K562 (cell line): ENCODE measurements at regions not wholly inside any gene's neighbourhood (a gene's known extent, or its start where the extent isn't known, plus 50 kb on each side); places are given as distances from the start of the nearest gene placed in this dataset.

ENCODE experiments used
- ATAC-seq: fragments of 200-7000 bp; cut with Tn5 transposase; 3 replicates; pipeline ENCODE4 v1.9.1; 2020; ENCODE audit warnings: moderate library complexity
- BruUV-seq: library from RNA; stranded (reverse); fragments of 400-500 nt; replicated peaks from 2 replicates; lab custom pipeline; 2021; lab: Mats Ljungman, UMichigan
- CTCF ChIA-PET: fragments of 300-600 bp; formaldehyde crosslinking; extraction: SDS; loops from one replicate; lab custom pipeline; 2021; ENCODE audit warnings: low intra/inter-chr PET ratio; lab: Yijun Ruan, JAX
- POLR2A ChIA-PET: fragments of 300-600, 350-650 bp; sonication (Branson Sonifier 250); formaldehyde crosslinking; extraction: SDS; loops from one replicate; lab custom pipeline; 2021; ENCODE audit warnings: antibody characterized with exemption, inconsistent platforms; lab: Yijun Ruan, JAX
- DNase-seq, 4 experiments: peaks; one replicate each; pipeline versions ENCODE4 v3.0.0 to v3.0.0-alpha.2; 2011 to 2018; ENCODE audit warnings: low spot score in 3 of 4, mixed read lengths in 3 of 4; ENCODE audit errors: extremely low read depth in 1 of 4
- FAIRE-seq: peaks from 2 replicates; lab custom pipeline; 2011; peaks lifted over from hg19 to GRCh38; lab: Jason Lieb, UNC
- H2AFZ ChIP-seq: 2 replicates; pipeline ENCODE4 v1.6.0; 2011; ENCODE audit warnings: low read depth, low read length, control low read depth, inconsistent platforms
- H3K27ac ChIP-seq: fragments of 200-600 bp; 3 replicates; pipeline ENCODE4 v1.8.0; 2011; ENCODE audit warnings: low read depth, mild to moderate bottlenecking, control low read depth, inconsistent platforms, low read length, moderate library complexity, mixed read lengths; ENCODE audit errors: extremely low read depth
- H3K27me3 ChIP-seq, 2 experiments: fragments of 300-600 bp in 1 of 2; 2 replicates in 1 of 2; 3 replicates in 1 of 2; pipeline versions ENCODE4 v1.6.0 to v1.8.0; 2011; ENCODE audit warnings: inconsistent platforms in 2 of 2, low read length in 2 of 2, mild to moderate bottlenecking in 1 of 2, mixed read lengths in 1 of 2, moderate library complexity in 1 of 2; ENCODE audit not compliant: control insufficient read depth in 2 of 2, insufficient read depth in 2 of 2
- H3K36me3 ChIP-seq: fragments of 300-600 bp; 3 replicates; pipeline ENCODE4 v1.8.0; 2011; ENCODE audit warnings: mild to moderate bottlenecking, low read length, inconsistent platforms; ENCODE audit not compliant: control insufficient read depth, insufficient read depth
- H3K4me1 ChIP-seq, 2 experiments: fragments of 200-600 bp in 1 of 2; replicated peaks in 1 of 2; 2 replicates in 1 of 2; 3 replicates in 1 of 2; pipeline versions ENCODE4 v1.5.1 to v1.8.0; 2011; ENCODE audit warnings: inconsistent platforms in 2 of 2, low read length in 2 of 2, mild to moderate bottlenecking in 1 of 2, mixed read lengths in 1 of 2, moderate library complexity in 1 of 2; ENCODE audit not compliant: control insufficient read depth in 2 of 2, insufficient read depth in 2 of 2
- H3K4me2 ChIP-seq: 2 replicates; pipeline ENCODE4 v1.6.1; 2011; ENCODE audit warnings: low read length, control low read depth, inconsistent platforms, mixed read lengths; ENCODE audit not compliant: insufficient read depth
- H3K4me3 ChIP-seq: fragments of 200-600 bp; sonication (generic), shearing (Covaris generic); 2 replicates; pipeline ENCODE4 v1.5.1; 2016; ENCODE audit warnings: control low read depth, inconsistent platforms
- H3K79me2 ChIP-seq: fragments of 200-600 bp; 3 replicates; pipeline ENCODE4 v1.8.0; 2011; ENCODE audit warnings: low read length, inconsistent platforms; ENCODE audit not compliant: control insufficient read depth, insufficient read depth
- H3K9ac ChIP-seq, 2 experiments: 2 replicates each; pipeline versions ENCODE4 v1.6.0 to v1.6.1; 2011; ENCODE audit warnings: low read depth in 2 of 2, low read length in 2 of 2, control low read depth in 1 of 2, inconsistent platforms in 1 of 2, mild to moderate bottlenecking in 1 of 2, mixed read lengths in 1 of 2; ENCODE audit not compliant: insufficient read depth in 1 of 2
- H3K9me1 ChIP-seq: one replicate; pipeline ENCODE4 v1.6.0; 2011; ENCODE audit warnings: inconsistent platforms, mild to moderate bottlenecking, low read length, moderate library complexity; ENCODE audit not compliant: control insufficient read depth, insufficient read depth
- H3K9me3 ChIP-seq: replicated peaks from 2 replicates; pipeline ENCODE4 v1.5.1; 2011; ENCODE audit warnings: low read depth, low read length, inconsistent platforms; ENCODE audit not compliant: control insufficient read depth, insufficient read depth
- H4K20me1 ChIP-seq: replicated peaks from 2 replicates; pipeline ENCODE4 v1.6.1; 2011; ENCODE audit warnings: low read length, inconsistent platforms, mixed read lengths; ENCODE audit not compliant: control insufficient read depth, insufficient read depth
- BRF1 ChIP-seq: IDR thresholded peaks from 3 replicates; pipeline ENCODE4 v1.6.1; 2011; ENCODE audit warnings: borderline replicate concordance, mild to moderate bottlenecking; ENCODE audit not compliant: insufficient read length; ENCODE audit errors: extremely low read depth
- CCAR2 ChIP-seq: fragments of 200-400 bp; formaldehyde crosslinking; IDR thresholded peaks from 2 replicates; pipeline ENCODE4 v1.6.1; 2017; ENCODE audit warnings: mild to moderate bottlenecking, low read depth, low read length
- CEBPB ChIP-seq: fragments of 450-650 bp; IDR thresholded peaks from 2 replicates; pipeline ENCODE4 v1.6.1; 2016; ENCODE audit warnings: missing genetic modification characterization, missing compliant biosample characterization
- OTX1 ChIP-seq: fragments of 450-650 bp; formaldehyde crosslinking; IDR thresholded peaks from 2 replicates; pipeline ENCODE4 v1.4.0; 2022; ENCODE audit warnings: mild to moderate bottlenecking
- SMAD1 ChIP-seq: fragments of 150-350 bp; IDR thresholded peaks from 2 replicates; pipeline ENCODE4 v1.6.1; 2014; ENCODE audit warnings: low read length, low read depth; ENCODE audit not compliant: partially characterized antibody
- TAF9B ChIP-seq: fragments of 450-650 bp; IDR thresholded peaks from 2 replicates; pipeline ENCODE4 v1.6.1; 2018; ENCODE audit warnings: mild to moderate bottlenecking; ENCODE audit not compliant: partially characterized antibody
- ZNF143 ChIP-seq: sonication (generic); formaldehyde crosslinking; IDR thresholded peaks from 2 replicates; pipeline ENCODE4 v1.9.0; 2022; ENCODE audit warnings: mild to moderate bottlenecking, missing genetic modification reagents
- WGBS: fragments of 100-300 bp; shearing (Covaris generic); methylation state at CpG from one replicate; pipeline ENCODE4 v1.1.6; 2016; ENCODE audit warnings: low coverage, mixed read lengths; ENCODE audit not compliant: insufficient coverage; ENCODE audit errors: missing lambda C conversion rate; 5-methylcytosine and 5-hydroxymethylcytosine counted together
- in situ Hi-C: fragments of 300-500 bp; cut with MboI; formaldehyde crosslinking; loops from 4 replicates; pipeline ENCODE4 v1.15.0; 2018; ENCODE audit warnings: inconsistent platforms, mixed read lengths
- intact Hi-C: fragments of 100-400 bp; cut with micrococcal nuclease; formaldehyde crosslinking; loops from 2 replicates; pipeline ENCODE4 v1.14.2; 2022
- TF ChIP-seq, protein P1 (sequence below): fragments of 200-800 bp; sonication (Bioruptor generic); IDR thresholded peaks from 2 replicates; pipeline ENCODE4 v1.6.1; 2016; ENCODE audit warnings: missing genetic modification characterization, missing compliant biosample characterization

GRCh38 chr5:125491986-125492492, 745.6 kb upstream of the ZNF608 start:
- CTCF ChIA-PET, result no interaction called here
- Histone ChIP-seq H3K4me3 (no peak overlapping the region), H3K4me2 (no peak overlapping the region), H3K27me3 (no peaks in the 10 kb centered on the region), H4K20me1 (no peaks in the 10 kb centered on the region), H3K9me1 (no peaks in the 10 kb centered on the region), H3K9ac (no peak overlapping the region), H3K79me2 (no peaks in the 10 kb centered on the region), H3K4me1 (no peaks in the 10 kb centered on the region), H3K9me3 (no peaks in the 10 kb centered on the region; the same call in 1 of the 2 replicates), H3K36me3 (no peaks in the 10 kb centered on the region), H2AFZ (no peak overlapping the region), H3K27ac (no peak overlapping the region)
- ATAC-seq (no peak), DNase-seq (no peak), FAIRE-seq (no peak)
- in situ Hi-C loops (no loop called here), intact Hi-C loops (no loop called here)
- POLR2A ChIA-PET, result no interaction called here
- BruUV-seq, result no TSS peak
- 0% methylated on average over 3 of the region's 3 CpGs for WGBS
- no peak for TF ChIP-seq ZNF143 (CRISPR knock-in tag)
- TF ChIP-seq, protein P1, sequence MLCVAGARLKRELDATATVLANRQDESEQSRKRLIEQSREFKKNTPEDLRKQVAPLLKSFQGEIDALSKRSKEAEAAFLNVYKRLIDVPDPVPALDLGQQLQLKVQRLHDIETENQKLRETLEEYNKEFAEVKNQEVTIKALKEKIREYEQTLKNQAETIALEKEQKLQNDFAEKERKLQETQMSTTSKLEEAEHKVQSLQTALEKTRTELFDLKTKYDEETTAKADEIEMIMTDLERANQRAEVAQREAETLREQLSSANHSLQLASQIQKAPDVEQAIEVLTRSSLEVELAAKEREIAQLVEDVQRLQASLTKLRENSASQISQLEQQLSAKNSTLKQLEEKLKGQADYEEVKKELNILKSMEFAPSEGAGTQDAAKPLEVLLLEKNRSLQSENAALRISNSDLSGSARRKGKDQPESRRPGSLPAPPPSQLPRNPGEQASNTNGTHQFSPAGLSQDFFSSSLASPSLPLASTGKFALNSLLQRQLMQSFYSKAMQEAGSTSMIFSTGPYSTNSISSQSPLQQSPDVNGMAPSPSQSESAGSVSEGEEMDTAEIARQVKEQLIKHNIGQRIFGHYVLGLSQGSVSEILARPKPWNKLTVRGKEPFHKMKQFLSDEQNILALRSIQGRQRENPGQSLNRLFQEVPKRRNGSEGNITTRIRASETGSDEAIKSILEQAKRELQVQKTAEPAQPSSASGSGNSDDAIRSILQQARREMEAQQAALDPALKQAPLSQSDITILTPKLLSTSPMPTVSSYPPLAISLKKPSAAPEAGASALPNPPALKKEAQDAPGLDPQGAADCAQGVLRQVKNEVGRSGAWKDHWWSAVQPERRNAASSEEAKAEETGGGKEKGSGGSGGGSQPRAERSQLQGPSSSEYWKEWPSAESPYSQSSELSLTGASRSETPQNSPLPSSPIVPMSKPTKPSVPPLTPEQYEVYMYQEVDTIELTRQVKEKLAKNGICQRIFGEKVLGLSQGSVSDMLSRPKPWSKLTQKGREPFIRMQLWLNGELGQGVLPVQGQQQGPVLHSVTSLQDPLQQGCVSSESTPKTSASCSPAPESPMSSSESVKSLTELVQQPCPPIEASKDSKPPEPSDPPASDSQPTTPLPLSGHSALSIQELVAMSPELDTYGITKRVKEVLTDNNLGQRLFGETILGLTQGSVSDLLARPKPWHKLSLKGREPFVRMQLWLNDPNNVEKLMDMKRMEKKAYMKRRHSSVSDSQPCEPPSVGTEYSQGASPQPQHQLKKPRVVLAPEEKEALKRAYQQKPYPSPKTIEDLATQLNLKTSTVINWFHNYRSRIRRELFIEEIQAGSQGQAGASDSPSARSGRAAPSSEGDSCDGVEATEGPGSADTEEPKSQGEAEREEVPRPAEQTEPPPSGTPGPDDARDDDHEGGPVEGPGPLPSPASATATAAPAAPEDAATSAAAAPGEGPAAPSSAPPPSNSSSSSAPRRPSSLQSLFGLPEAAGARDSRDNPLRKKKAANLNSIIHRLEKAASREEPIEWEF (CRISPR knock-in tag), result no peak
- no peak for TF ChIP-seq BRF1
- no peak for TF ChIP-seq SMAD1
- no peak for TF ChIP-seq OTX1 (CRISPR knock-in tag)
- TF ChIP-seq TAF9B, result no peak
- no peak for TF ChIP-seq CEBPB (tag)
- TF ChIP-seq CCAR2, result no peak
- TF ChIP-seq, all 486 proteins: peak for 0
